HepG2 (cell line): ENCODE measurements at regions not wholly inside any gene's neighbourhood (a gene's known extent, or its start where the extent isn't known, plus 50 kb on each side); places are given as distances from the start of the nearest gene placed in this dataset.

ENCODE experiments used
- ATAC-seq: fragments of 200-7000 bp; cut with Tn5 transposase; 3 replicates; pipeline ENCODE4 v1.9.1; 2020; ENCODE audit warnings: mild to moderate bottlenecking, moderate library complexity
- BruUV-seq: library from RNA; stranded (reverse); fragments of 400-500 nt; replicated peaks from 2 replicates; lab custom pipeline; 2021; lab: Mats Ljungman, UMichigan
- CTCF ChIA-PET: fragments of 300-600 bp; formaldehyde crosslinking; extraction: SDS; loops from one replicate; lab custom pipeline; 2021; ENCODE audit warnings: low total read pairs, inconsistent platforms, low intra/inter-chr PET ratio; lab: Yijun Ruan, JAX
- POLR2A ChIA-PET: fragments of 350-600 bp; sonication (Branson Sonifier 250); formaldehyde crosslinking; loops from one replicate; lab custom pipeline; 2020; ENCODE audit warnings: antibody characterized with exemption, inconsistent platforms; lab: Yijun Ruan, JAX
- DNase-seq: peaks from one replicate; pipeline ENCODE4 v3.0.0-alpha.2; 2015; ENCODE audit warnings: low spot score
- FAIRE-seq: peaks from 3 replicates; lab custom pipeline; 2011; peaks lifted over from hg19 to GRCh38; lab: Jason Lieb, UNC
- H2AFZ ChIP-seq: one replicate; pipeline ENCODE4 v1.6.1; 2011; ENCODE audit warnings: low read length, inconsistent platforms
- H3K27ac ChIP-seq: fragments of 300-600 bp; 3 replicates; pipeline ENCODE4 v1.8.0; 2011; ENCODE audit warnings: mixed run types, mild to moderate bottlenecking, mixed read lengths, low read length, inconsistent platforms; ENCODE audit not compliant: insufficient read depth; ENCODE audit errors: extremely low read length
- H3K27me3 ChIP-seq, 2 experiments: fragments of 200-600 bp in 1 of 2; 2 replicates in 1 of 2; 3 replicates in 1 of 2; pipeline versions ENCODE4 v1.6.0 to v1.8.0; 2011; ENCODE audit warnings: low read length in 2 of 2, mild to moderate bottlenecking in 2 of 2, moderate library complexity in 2 of 2, inconsistent platforms in 1 of 2; ENCODE audit not compliant: insufficient read depth in 2 of 2, control insufficient read depth in 1 of 2
- H3K36me3 ChIP-seq, 2 experiments: fragments of 200-600 bp in 1 of 2; replicated peaks in 1 of 2; 2 replicates in 1 of 2; 3 replicates in 1 of 2; pipeline versions ENCODE4 v1.5.1 to v1.8.0; 2011; ENCODE audit warnings: low read length in 2 of 2, inconsistent platforms in 1 of 2; ENCODE audit not compliant: insufficient read depth in 2 of 2, control insufficient read depth in 1 of 2
- H3K4me1 ChIP-seq: 2 replicates; pipeline ENCODE4 v1.5.1; 2012; ENCODE audit warnings: low read length, inconsistent platforms; ENCODE audit not compliant: insufficient read depth
- H3K4me2 ChIP-seq: 2 replicates; pipeline ENCODE4 v1.6.0; 2011; ENCODE audit warnings: low read depth, low read length, inconsistent platforms
- H3K4me3 ChIP-seq, 3 experiments: fragments of 200-600 bp in 1 of 3; sonication (generic), shearing (Covaris generic) in 1 of 3; replicated peaks in 1 of 3; 2 replicates each; pipeline ENCODE4 v1.5.1; 2011 to 2016; ENCODE audit warnings: low read length in 3 of 3, inconsistent platforms in 2 of 3, low read depth in 2 of 3, mild to moderate bottlenecking in 2 of 3, control low read depth in 1 of 3, mixed read lengths in 1 of 3; ENCODE audit not compliant: insufficient read depth in 1 of 3
- H3K79me2 ChIP-seq: one replicate; pipeline ENCODE4 v1.6.1; 2011; ENCODE audit warnings: low read length, inconsistent platforms; ENCODE audit not compliant: insufficient read depth
- H3K9ac ChIP-seq: 2 replicates; pipeline ENCODE4 v1.6.0; 2011; ENCODE audit warnings: mild to moderate bottlenecking, low read depth, low read length, inconsistent platforms; ENCODE audit not compliant: insufficient read depth
- H3K9me3 ChIP-seq: 2 replicates; pipeline ENCODE4 v1.5.1; 2012; ENCODE audit warnings: mild to moderate bottlenecking, low read length
- H4K20me1 ChIP-seq: 2 replicates; pipeline ENCODE4 v1.6.0; 2011; ENCODE audit warnings: inconsistent platforms, mild to moderate bottlenecking, low read length, moderate library complexity; ENCODE audit not compliant: insufficient read depth
- ATF6 ChIP-seq: sonication (generic); formaldehyde crosslinking; conservative IDR thresholded peaks from 2 replicates; pipeline ENCODE4 v1.4.0; 2020; ENCODE audit warnings: missing genetic modification reagents
- GMEB1 ChIP-seq: sonication (generic); formaldehyde crosslinking; IDR thresholded peaks from 2 replicates; pipeline ENCODE4 v1.5.1; 2020; ENCODE audit warnings: missing genetic modification reagents, mild to moderate bottlenecking, borderline replicate concordance
- MXI1 ChIP-seq: IDR thresholded peaks from 3 replicates; pipeline ENCODE4 v1.6.1; 2012; ENCODE audit warnings: low read depth, low read length, inconsistent platforms, borderline replicate concordance
- NCOA2 ChIP-seq: sonication (generic); formaldehyde crosslinking; IDR thresholded peaks from 2 replicates; pipeline ENCODE4 v1.8.0; 2022; ENCODE audit warnings: inconsistent platforms
- NFIB ChIP-seq: sonication (generic); formaldehyde crosslinking; IDR thresholded peaks from 2 replicates; pipeline ENCODE4 v1.9.0; 2021; ENCODE audit warnings: missing genetic modification reagents, mild to moderate bottlenecking, borderline replicate concordance
- SIX1 ChIP-seq: sonication (generic); formaldehyde crosslinking; IDR thresholded peaks from 2 replicates; pipeline ENCODE4 v1.4.0; 2020; ENCODE audit warnings: missing genetic modification reagents, borderline replicate concordance
- SPEN ChIP-seq: sonication (generic); formaldehyde crosslinking; IDR thresholded peaks from 2 replicates; pipeline ENCODE4 v1.5.1; 2020; ENCODE audit warnings: low read depth, mild to moderate bottlenecking, missing genetic modification reagents
- U2AF2 ChIP-seq: fragments of 200-400 bp; formaldehyde crosslinking; IDR thresholded peaks from 2 replicates; pipeline ENCODE4 v1.6.1; 2017; ENCODE audit warnings: low read depth, mild to moderate bottlenecking, low read length
- ZHX2 ChIP-seq, 2 experiments: sonication (generic) in 1 of 2; formaldehyde crosslinking in 1 of 2; IDR thresholded peaks; 2 replicates each; pipeline versions ENCODE4 v1.6.1 to v1.9.0; 2014 to 2022; ENCODE audit warnings: antibody characterized with exemption in 1 of 2, borderline replicate concordance in 1 of 2, inconsistent platforms in 1 of 2, low read depth in 1 of 2, missing genetic modification reagents in 1 of 2
- ZNF224 ChIP-seq: sonication (generic); formaldehyde crosslinking; IDR thresholded peaks from 2 replicates; pipeline ENCODE4 v1.5.0; 2020; ENCODE audit warnings: mild to moderate bottlenecking, missing genetic modification reagents
- ZNF337 ChIP-seq: sonication (generic); formaldehyde crosslinking; IDR thresholded peaks from 2 replicates; pipeline ENCODE4 v1.5.1; 2020; ENCODE audit warnings: missing genetic modification reagents, low read depth, mild to moderate bottlenecking, borderline replicate concordance
- WGBS: methylation state at CpG from one replicate; pipeline ENCODE4 v1.1.6; 2017; ENCODE audit warnings: low lambda C conversion rate; 5-methylcytosine and 5-hydroxymethylcytosine counted together
- in situ Hi-C: cut with HindIII; loops from 2 replicates; pipeline ENCODE4 v1.10.0; 2017; ENCODE audit warnings: low pct_unique_long_range_greater_than_20kb; ENCODE audit not compliant: extremely low pct_ligation_motif_present
- intact Hi-C: fragments of 100-400 bp; cut with micrococcal nuclease; formaldehyde crosslinking; loops from one replicate; pipeline ENCODE4 v1.10.0; 2022; ENCODE audit not compliant: unreplicated experiment

GRCh38 chr3:82957696-82958095 is 1196.3 kb upstream of the GBE1 start:
- no peak overlapping the region for H3K9ac ChIP-seq
- H4K20me1 ChIP-seq = no peaks in the 10 kb centered on the region
- ChIA-PET CTCF (no interaction called here), POLR2A (no interaction called here)
- FAIRE-seq (no peak), ATAC-seq (no peak), DNase-seq (no peak)
- no peak overlapping the region for H3K27ac ChIP-seq
- no peaks in the 10 kb centered on the region for H3K27me3 ChIP-seq
- 1% methylated on average over 6 of the region's 6 CpGs for WGBS
- H3K79me2 ChIP-seq = no peaks in the 10 kb centered on the region
- in situ Hi-C loops (no loop called here), intact Hi-C loops (no loop called here)
- no peak overlapping the region for H2AFZ ChIP-seq
- BruUV-seq = no TSS peak
- H3K4me1 ChIP-seq = no peaks in the 10 kb centered on the region
- no peak overlapping the region for H3K4me2 ChIP-seq
- H3K36me3 ChIP-seq = no peaks in the 10 kb centered on the region
- H3K9me3 ChIP-seq = 0 out of 2 replicates have a peak, but pooled peaks cover 3% of the 10 kb centered on the region
- no peak overlapping the region for H3K4me3 ChIP-seq
- TF ChIP-seq GMEB1 (CRISPR knock-in tag) (no peak), NFIB (CRISPR knock-in tag) (no peak), U2AF2 (no peak), NCOA2 (CRISPR knock-in tag) (no peak), ZHX2 (IDR thresholded peaks at IDR 0.05; ENCODE audit: low read depth) (no peak), ZHX2 (CRISPR knock-in tag; IDR thresholded peaks at IDR 0.05; ENCODE audit: borderline replicate concordance) (no peak), ZNF224 (no peak), ZNF337 (CRISPR knock-in tag) (no peak), SPEN (no peak), SIX1 (CRISPR knock-in tag) (no peak), MXI1 (no peak), ATF6 (CRISPR knock-in tag) (no peak)
- TF ChIP-seq, all 625 proteins: peak for 0
